ENCODE measurements at regions not wholly inside any gene's neighbourhood (a gene's known extent, or its start where the extent isn't known, plus 50 kb on each side); places are given as distances from the start of the nearest gene placed in this dataset.

DNA sequence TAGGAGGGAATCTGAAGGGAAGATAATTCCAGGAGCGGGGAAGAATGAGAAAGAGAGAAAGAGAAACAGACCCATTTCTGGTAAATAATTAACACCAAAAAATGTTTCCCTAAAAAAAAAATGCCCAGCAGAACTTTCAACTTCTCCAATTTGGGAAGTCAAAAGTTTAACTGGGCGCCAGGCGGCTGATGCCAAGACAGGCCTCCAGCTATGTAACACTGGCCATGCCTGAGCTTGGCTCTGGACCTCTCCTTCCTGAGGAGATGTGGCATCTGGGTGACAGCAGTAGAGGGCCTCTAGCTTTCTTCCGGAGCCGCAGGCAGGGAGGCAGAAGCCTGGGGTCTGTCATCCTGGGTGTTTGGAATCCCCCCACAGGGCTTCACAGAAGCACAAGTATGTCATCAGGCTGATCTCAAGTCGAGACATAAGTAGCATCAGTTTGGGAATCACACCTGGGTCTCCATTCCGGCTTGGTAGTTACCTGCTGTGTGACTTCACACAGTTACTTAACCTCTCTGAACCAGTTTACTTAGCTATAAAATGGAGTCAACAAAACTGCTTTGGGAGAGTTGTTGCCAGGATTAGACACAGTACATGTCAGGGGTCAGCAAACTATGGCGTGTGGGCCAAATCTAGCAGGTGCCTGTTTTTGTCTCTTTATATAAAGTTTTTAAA is 50.5 kb upstream of the TCF7L2 start:
- ATAC-seq (ENCODE audit: insufficient read depth, low read depth) (no peak), DNase-seq (no peak)
- no peak overlapping the region for H3K4me3 ChIP-seq (ENCODE audit: low read depth in 1 of 2, low read length in 2 of 2)
- H3K27me3 ChIP-seq (ENCODE audit: insufficient read depth, low read length, poor library complexity): no peaks in the 10 kb centered on the region
- H3K4me1 ChIP-seq (ENCODE audit: insufficient read depth, low read length): no peaks in the 10 kb centered on the region
- no peaks in the 10 kb centered on the region for H3K36me3 ChIP-seq (ENCODE audit: insufficient read depth, low read length)
- no peaks in the 10 kb centered on the region for H3K79me2 ChIP-seq (ENCODE audit: insufficient read depth, low read length)
- H3K9me3 ChIP-seq (ENCODE audit: insufficient read depth, low read length, severe bottlenecking): no peaks in the 10 kb centered on the region
- no peak overlapping the region for H3K9ac ChIP-seq (ENCODE audit: low read depth, low read length)
- no peak overlapping the region for H3K27ac ChIP-seq (ENCODE audit: low read length)
- H4K20me1 ChIP-seq (ENCODE audit: insufficient read depth, low read length): no peaks in the 10 kb centered on the region
- no peak overlapping the region for H3K4me2 ChIP-seq (ENCODE audit: insufficient read depth, low read length)
- TF ChIP-seq, protein P1, sequence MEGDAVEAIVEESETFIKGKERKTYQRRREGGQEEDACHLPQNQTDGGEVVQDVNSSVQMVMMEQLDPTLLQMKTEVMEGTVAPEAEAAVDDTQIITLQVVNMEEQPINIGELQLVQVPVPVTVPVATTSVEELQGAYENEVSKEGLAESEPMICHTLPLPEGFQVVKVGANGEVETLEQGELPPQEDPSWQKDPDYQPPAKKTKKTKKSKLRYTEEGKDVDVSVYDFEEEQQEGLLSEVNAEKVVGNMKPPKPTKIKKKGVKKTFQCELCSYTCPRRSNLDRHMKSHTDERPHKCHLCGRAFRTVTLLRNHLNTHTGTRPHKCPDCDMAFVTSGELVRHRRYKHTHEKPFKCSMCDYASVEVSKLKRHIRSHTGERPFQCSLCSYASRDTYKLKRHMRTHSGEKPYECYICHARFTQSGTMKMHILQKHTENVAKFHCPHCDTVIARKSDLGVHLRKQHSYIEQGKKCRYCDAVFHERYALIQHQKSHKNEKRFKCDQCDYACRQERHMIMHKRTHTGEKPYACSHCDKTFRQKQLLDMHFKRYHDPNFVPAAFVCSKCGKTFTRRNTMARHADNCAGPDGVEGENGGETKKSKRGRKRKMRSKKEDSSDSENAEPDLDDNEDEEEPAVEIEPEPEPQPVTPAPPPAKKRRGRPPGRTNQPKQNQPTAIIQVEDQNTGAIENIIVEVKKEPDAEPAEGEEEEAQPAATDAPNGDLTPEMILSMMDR (IDR thresholded peaks at IDR 0.05; ENCODE audit: borderline replicate concordance, extremely low read depth, low read length, poor library complexity, severe bottlenecking): no peak
- TF ChIP-seq EZH2 (IDR thresholded peaks at IDR 0.05; ENCODE audit: borderline replicate concordance, low read depth, low read length, severe bottlenecking): no peak
- H2AFZ ChIP-seq (ENCODE audit: low read depth, low read length): no peak overlapping the region

Measured in DND-41 (cell line).